ENCODE measurements at regions not wholly inside any gene's neighbourhood (a gene's known extent, or its start where the extent isn't known, plus 50 kb on each side); places are given as distances from the start of the nearest gene placed in this dataset.

- H3K14ac ChIP-seq (ENCODE audit: insufficient read length), result no peak overlapping the region
- POLR2A ChIA-PET (ENCODE audit: partially characterized antibody), result interaction anchor here (0.6 kb wide), 1 partner anchor 1254 kb away, joined by 3 read pairs; no protein-coding TSS in a partner anchor
- H3K9ac ChIP-seq (replicated peaks in 1 of 4; ENCODE audit: extremely low read depth in 1 of 4, low read depth in 3 of 4, low read length in 3 of 4), result no peak overlapping the region
- H3K4me3 ChIP-seq (ENCODE audit: extremely low read depth in 1 of 4, insufficient read depth in 2 of 4, low read depth in 3 of 4, low read length in 4 of 4), result no peak overlapping the region
- no peak overlapping the region for H2AK5ac ChIP-seq (ENCODE audit: low read depth, low read length)
- no peaks in the 10 kb centered on the region for H3K9me3 ChIP-seq (ENCODE audit: insufficient read depth in 2 of 2, low read depth in 1 of 2, low read length in 1 of 2)
- no peak overlapping the region; the same call in 1 of the 2 replicates for H2BK12ac ChIP-seq (ENCODE audit: low read depth, low read length)
- no peak overlapping the region for H3K23ac ChIP-seq (ENCODE audit: insufficient read length)
- H3K36me3 ChIP-seq (ENCODE audit: control insufficient read depth in 2 of 4, insufficient read depth in 4 of 4, low read length in 3 of 4), result no peaks in the 10 kb centered on the region
- no peak overlapping the region for H4K91ac ChIP-seq (replicated peaks; ENCODE audit: insufficient read length, low read length)
- H2BK5ac ChIP-seq (ENCODE audit: low read depth, low read length), result no peak overlapping the region
- no peak overlapping the region for H3K27ac ChIP-seq (ENCODE audit: low read depth, low read length)
- H3K56ac ChIP-seq (replicated peaks; ENCODE audit: insufficient read length, low read depth, low read length), result no peak overlapping the region
- H2BK120ac ChIP-seq (replicated peaks; ENCODE audit: low read depth, low read length), result no peak overlapping the region
- no peaks in the 10 kb centered on the region for H3K79me2 ChIP-seq (ENCODE audit: control insufficient read depth in 1 of 2, insufficient read depth in 2 of 2, low read length in 2 of 2)
- no peaks in the 10 kb centered on the region for H3K23me2 ChIP-seq (ENCODE audit: low read depth, low read length)
- H4K20me1 ChIP-seq (replicated peaks in 1 of 2; ENCODE audit: control insufficient read depth in 1 of 2, insufficient read depth in 2 of 2, low read length in 2 of 2), result no peaks in the 10 kb centered on the region
- H3K18ac ChIP-seq (ENCODE audit: extremely low read depth, low read length), result 0 out of 2 replicates have a peak overlapping the region, but pooled peaks have one; percentile 15
- peaks cover 0 to 4% (median 1%) of the 10 kb centered on the region in 4 experiments; a peak in 2 of 7 replicates for H3K4me1 ChIP-seq (replicated peaks in 1 of 4; ENCODE audit: control insufficient read depth in 3 of 4, insufficient read depth in 4 of 4, low read length in 3 of 4)
- no peaks in the 10 kb centered on the region for H3K79me1 ChIP-seq (ENCODE audit: low read depth, low read length)
- WGBS, 2 experiments (ENCODE audit: extremely low coverage in 1 of 2, insufficient coverage in 1 of 2, insufficient read length in 1 of 2, insufficient replicate concordance in 2 of 2, low coverage in 1 of 2, low lambda C conversion rate in 2 of 2, missing lambda C conversion rate in 1 of 2), result 92% methylated on average over 8 of the region's 8 CpGs; no CpG with 5 or more reads in 1 of the 2 experiments
- H2BK20ac ChIP-seq (ENCODE audit: low read length), result no peak overlapping the region
- no peak overlapping the region for H4K5ac ChIP-seq (ENCODE audit: insufficient read length, low read depth, low read length)
- H3K4me2 ChIP-seq (ENCODE audit: insufficient read depth in 1 of 2, low read depth in 2 of 2, low read length in 2 of 2), result no peak overlapping the region
- H2AFZ ChIP-seq (ENCODE audit: low read length), result no peak overlapping the region
- DNase-seq (ENCODE audit: low read depth in 1 of 2, low spot score in 2 of 2) (no peak), FAIRE-seq (no peak)
- CTCF ChIA-PET (ENCODE audit: partially characterized antibody), result interaction anchor here (1.4 to 1.5 kb wide), 2 partner anchors 8 to 35 kb away, joined by 3 to 4 read pairs; no protein-coding TSS in a partner anchor
- no peak overlapping the region; the same call in 1 of the 2 replicates for H4K8ac ChIP-seq (ENCODE audit: extremely low read depth, insufficient read depth, low read length)
- H2BK15ac ChIP-seq (ENCODE audit: low read length), result 0 out of 2 replicates have a peak overlapping the region, but pooled peaks have one; percentile 76
- H3K4ac ChIP-seq (replicated peaks; ENCODE audit: insufficient read length, low read depth, low read length), result no peak overlapping the region
- H3K27me3 ChIP-seq (replicated peaks in 1 of 4; ENCODE audit: control insufficient read depth in 3 of 4, extremely low read depth in 1 of 4, insufficient read depth in 3 of 4, low read length in 3 of 4), result no peaks in the 10 kb centered on the region
- no peak for TF ChIP-seq CTBP2 (IDR thresholded peaks at IDR 0.05; ENCODE audit: borderline replicate concordance, insufficient read depth, insufficient read length, low read length)
Observed at GRCh38 chr17:71993363-71993762, 127.5 kb upstream of the SOX9 start.
